ENCODE measurements at regions not wholly inside any gene's neighbourhood (a gene's known extent, or its start where the extent isn't known, plus 50 kb on each side); places are given as distances from the start of the nearest gene placed in this dataset.

- no peaks in the 10 kb centered on the region for H3K36me3 ChIP-seq
- H3K9me3 ChIP-seq, result no peaks in the 10 kb centered on the region
- no peak overlapping the region for H3K4me3 ChIP-seq
- no peak for ATAC-seq
- no peaks in the 10 kb centered on the region for H3K27me3 ChIP-seq
- no peak for TF ChIP-seq EP300 (IDR thresholded peaks at IDR 0.05)
- TF ChIP-seq, protein P1, sequence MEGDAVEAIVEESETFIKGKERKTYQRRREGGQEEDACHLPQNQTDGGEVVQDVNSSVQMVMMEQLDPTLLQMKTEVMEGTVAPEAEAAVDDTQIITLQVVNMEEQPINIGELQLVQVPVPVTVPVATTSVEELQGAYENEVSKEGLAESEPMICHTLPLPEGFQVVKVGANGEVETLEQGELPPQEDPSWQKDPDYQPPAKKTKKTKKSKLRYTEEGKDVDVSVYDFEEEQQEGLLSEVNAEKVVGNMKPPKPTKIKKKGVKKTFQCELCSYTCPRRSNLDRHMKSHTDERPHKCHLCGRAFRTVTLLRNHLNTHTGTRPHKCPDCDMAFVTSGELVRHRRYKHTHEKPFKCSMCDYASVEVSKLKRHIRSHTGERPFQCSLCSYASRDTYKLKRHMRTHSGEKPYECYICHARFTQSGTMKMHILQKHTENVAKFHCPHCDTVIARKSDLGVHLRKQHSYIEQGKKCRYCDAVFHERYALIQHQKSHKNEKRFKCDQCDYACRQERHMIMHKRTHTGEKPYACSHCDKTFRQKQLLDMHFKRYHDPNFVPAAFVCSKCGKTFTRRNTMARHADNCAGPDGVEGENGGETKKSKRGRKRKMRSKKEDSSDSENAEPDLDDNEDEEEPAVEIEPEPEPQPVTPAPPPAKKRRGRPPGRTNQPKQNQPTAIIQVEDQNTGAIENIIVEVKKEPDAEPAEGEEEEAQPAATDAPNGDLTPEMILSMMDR (IDR thresholded peaks at IDR 0.05), result no peak
- H3K4me1 ChIP-seq, result no peaks in the 10 kb centered on the region
- no peak overlapping the region for H3K27ac ChIP-seq
These were observed 200.8 kb downstream of the PLK2 start for GRCh38 chr5:58258984-58259684.

- H3K27me3 ChIP-seq, result no peaks in the 10 kb centered on the region
- no peaks in the 10 kb centered on the region for H3K9me3 ChIP-seq
- no peaks in the 10 kb centered on the region for H3K4me1 ChIP-seq
- WGBS, 2 donors (ENCODE audit: low coverage in 1 of 2), result 77 to 79% methylated on average over 2 of the region's 2 CpGs
- ATAC-seq, result no peak
- TF ChIP-seq POLR2AphosphoS5 (IDR thresholded peaks at IDR 0.05) (no peak), EP300 (IDR thresholded peaks at IDR 0.05) (no peak), POLR2A (IDR thresholded peaks at IDR 0.05) (no peak)
- TF ChIP-seq, protein P1 (IDR thresholded peaks at IDR 0.05), result no peak
- H3K27ac ChIP-seq, result no peak overlapping the region
- H3K36me3 ChIP-seq, result no peaks in the 10 kb centered on the region
- no peak overlapping the region for H3K4me3 ChIP-seq
These were observed 203.9 kb downstream of the PLK2 start for GRCh38 chr5:58255970-58256369.

- Histone ChIP-seq H3K4me1 (no peaks in the 10 kb centered on the region), H3K27ac (no peak overlapping the region), H3K27me3 (no peaks in the 10 kb centered on the region), H3K9me3 (no peaks in the 10 kb centered on the region), H3K4me3 (no peak overlapping the region), H3K36me3 (no peaks in the 10 kb centered on the region)
- 96 to 100% methylated on average over 1 of the region's 1 CpG for WGBS, 2 donors (ENCODE audit: low coverage in 1 of 2)
- no peak for ATAC-seq
- TF ChIP-seq, protein P1 (IDR thresholded peaks at IDR 0.05), result no peak
- TF ChIP-seq POLR2AphosphoS5 (IDR thresholded peaks at IDR 0.05) (no peak), EP300 (IDR thresholded peaks at IDR 0.05) (no peak), POLR2A (IDR thresholded peaks at IDR 0.05) (no peak)
These were observed 204.5 kb downstream of the PLK2 start for GRCh38 chr5:58255386-58255785.

GRCh38 chr5:58248221-58248620, 211.7 kb downstream of the PLK2 start:
- Histone ChIP-seq H3K9me3 (no peaks in the 10 kb centered on the region), H3K4me1 (no peaks in the 10 kb centered on the region), H3K27ac (no peak overlapping the region), H3K27me3 (no peaks in the 10 kb centered on the region), H3K4me3 (no peak overlapping the region), H3K36me3 (no peaks in the 10 kb centered on the region)
- no peak for TF ChIP-seq EP300 (IDR thresholded peaks at IDR 0.05)
- TF ChIP-seq, protein P1 (IDR thresholded peaks at IDR 0.05), result no peak
- TF ChIP-seq POLR2A (IDR thresholded peaks at IDR 0.05), result no peak
- no peak for TF ChIP-seq POLR2AphosphoS5 (IDR thresholded peaks at IDR 0.05)
- no peak for ATAC-seq
- 100% methylated on average over 1 of the region's 1 CpG for WGBS, 2 donors (ENCODE audit: low coverage in 1 of 2)

GRCh38 chr5:58246461-58246944, 213.4 kb downstream of the PLK2 start:
- no peak overlapping the region for H3K27ac ChIP-seq
- H3K9me3 ChIP-seq, result no peaks in the 10 kb centered on the region
- no peak for ATAC-seq
- H3K4me3 ChIP-seq, result no peak overlapping the region
- 60 to 71% methylated on average over 2 to 3 of the region's 3 CpGs for WGBS, 2 donors (ENCODE audit: low coverage in 1 of 2)
- no peaks in the 10 kb centered on the region for H3K4me1 ChIP-seq
- no peaks in the 10 kb centered on the region for H3K27me3 ChIP-seq
- TF ChIP-seq, protein P1 (IDR thresholded peaks at IDR 0.05), result no peak
- TF ChIP-seq POLR2AphosphoS5 (IDR thresholded peaks at IDR 0.05) (no peak), EP300 (IDR thresholded peaks at IDR 0.05) (no peak), POLR2A (IDR thresholded peaks at IDR 0.05) (no peak)
- no peaks in the 10 kb centered on the region for H3K36me3 ChIP-seq
